HEK293T (cell line): ENCODE measurements at regions not wholly inside any gene's neighbourhood (a gene's known extent, or its start where the extent isn't known, plus 50 kb on each side); places are given as distances from the start of the nearest gene placed in this dataset.

Experiments
- CTCF ChIA-PET: fragments of 350-600 bp; formaldehyde crosslinking; extraction: SDS; loops from one replicate; lab custom pipeline; 2021; ENCODE audit warnings: antibody characterized with exemption, inconsistent platforms; lab: Yijun Ruan, JAX
- POLR2A ChIA-PET: fragments of 350-600 bp; formaldehyde crosslinking; extraction: SDS; loops from one replicate; lab custom pipeline; 2020; ENCODE audit warnings: antibody characterized with exemption, inconsistent platforms; lab: Yijun Ruan, JAX
- DNase-seq: peaks from one replicate; pipeline ENCODE4 v3.0.0; 2012; ENCODE audit warnings: mixed read lengths; ENCODE audit errors: extremely low spot score
- ARNT ChIP-seq: fragments of 450-650 bp; IDR thresholded peaks from 2 replicates; pipeline ENCODE4 v1.6.1; 2017; ENCODE audit warnings: mild to moderate bottlenecking
- BHLHE40 ChIP-seq: fragments of 450-650 bp; IDR thresholded peaks from 2 replicates; pipeline ENCODE4 v1.6.1; 2016; ENCODE audit warnings: mild to moderate bottlenecking, moderate library complexity, borderline replicate concordance
- CTBP1 ChIP-seq: fragments of 450-650 bp; IDR thresholded peaks from 2 replicates; pipeline ENCODE4 v1.6.1; 2016; ENCODE audit warnings: borderline replicate concordance
- ELF4 ChIP-seq: fragments of 450-650 bp; IDR thresholded peaks from 2 replicates; pipeline ENCODE4 v1.6.1; 2017; ENCODE audit warnings: antibody characterized with exemption
- FOXA1 ChIP-seq: fragments of 450-650 bp; IDR thresholded peaks from 2 replicates; pipeline ENCODE4 v1.6.1; 2016; ENCODE audit warnings: mild to moderate bottlenecking
- FOXK2 ChIP-seq: fragments of 450-650 bp; IDR thresholded peaks from 2 replicates; pipeline ENCODE4 v1.6.1; 2016; ENCODE audit warnings: mild to moderate bottlenecking
- FOXM1 ChIP-seq: fragments of 450-650 bp; IDR thresholded peaks from 2 replicates; pipeline ENCODE4 v1.6.1; 2017; ENCODE audit warnings: mild to moderate bottlenecking, borderline replicate concordance
- HDGF ChIP-seq: fragments of 450-650 bp; IDR thresholded peaks from 2 replicates; pipeline ENCODE4 v1.6.1; 2017; ENCODE audit warnings: antibody characterized with exemption, borderline replicate concordance
- L3MBTL2 ChIP-seq: fragments of 450-650 bp; conservative IDR thresholded peaks from 2 replicates; pipeline ENCODE4 v1.6.1; 2016; ENCODE audit warnings: mild to moderate bottlenecking
- LEF1 ChIP-seq: fragments of 450-650 bp; IDR thresholded peaks from 2 replicates; pipeline ENCODE4 v1.6.1; 2017; ENCODE audit warnings: mild to moderate bottlenecking, borderline replicate concordance
- NFRKB ChIP-seq: fragments of 450-650 bp; IDR thresholded peaks from 2 replicates; pipeline ENCODE4 v1.6.1; 2016; ENCODE audit warnings: mild to moderate bottlenecking, moderate library complexity
- PKNOX1 ChIP-seq: fragments of 450-650 bp; IDR thresholded peaks from 2 replicates; pipeline ENCODE4 v1.6.1; 2016
- SP1 ChIP-seq: fragments of 450-650 bp; IDR thresholded peaks from 2 replicates; pipeline ENCODE4 v1.6.1; 2017
- SUZ12 ChIP-seq: fragments of 450-650 bp; IDR thresholded peaks from 2 replicates; pipeline ENCODE4 v1.6.1; 2016; ENCODE audit warnings: mild to moderate bottlenecking
- TARDBP ChIP-seq: fragments of 450-650 bp; IDR thresholded peaks from 2 replicates; pipeline ENCODE4 v1.6.1; 2016
- ZNF384 ChIP-seq: fragments of 450-650 bp; IDR thresholded peaks from 2 replicates; pipeline ENCODE4 v1.6.1; 2016

GRCh38 chr21:23955135-23955843 is 1652.0 kb downstream of the MRPL39 start:
- ChIA-PET POLR2A (no interaction called here), CTCF (no interaction called here)
- no peak for DNase-seq
- TF ChIP-seq LEF1 (no peak), HDGF (no peak), ZNF384 (no peak), BHLHE40 (no peak), TARDBP (no peak), ARNT (no peak), NFRKB (no peak), L3MBTL2 (no peak), SUZ12 (no peak), ELF4 (no peak), CTBP1 (no peak)

- TF ChIP-seq CTBP1, result no peak
- no peak for TF ChIP-seq NFRKB
- no peak for TF ChIP-seq FOXM1
- TF ChIP-seq LEF1, result no peak
- TF ChIP-seq SUZ12, result no peak
- no peak for TF ChIP-seq FOXK2
- no peak for TF ChIP-seq ZNF384
- TF ChIP-seq ARNT, result no peak
- TF ChIP-seq TARDBP, result no peak
- no peak for TF ChIP-seq HDGF
- no peak for TF ChIP-seq FOXA1
- no peak for TF ChIP-seq BHLHE40
- TF ChIP-seq ELF4, result no peak
- no peak for TF ChIP-seq PKNOX1
- no peak for TF ChIP-seq L3MBTL2
- no peak for TF ChIP-seq SP1
- POLR2A ChIA-PET, result no interaction called here
- CTCF ChIA-PET, result no interaction called here
- DNase-seq, result no peak
Observed at GRCh38 chr21:23952269-23952668, 1655.0 kb downstream of the MRPL39 start.

GRCh38 chr21:23951251-23951650 is 1656.0 kb downstream of the MRPL39 start:
- no peak for TF ChIP-seq NFRKB
- POLR2A ChIA-PET, result no interaction called here
- CTCF ChIA-PET, result no interaction called here
- no peak for DNase-seq

- ChIA-PET POLR2A (no interaction called here), CTCF (no interaction called here)
- no peak for DNase-seq
- TF ChIP-seq SP1 (no peak), ARNT (no peak), L3MBTL2 (no peak), LEF1 (no peak), FOXK2 (no peak), PKNOX1 (no peak), FOXM1 (no peak), TARDBP (no peak), NFRKB (no peak), CTBP1 (no peak), SUZ12 (no peak), BHLHE40 (no peak), HDGF (no peak), FOXA1 (no peak), ZNF384 (no peak), ELF4 (no peak)
Observed at GRCh38 chr21:23950344-23950743, 1656.9 kb downstream of the MRPL39 start.

- ChIA-PET POLR2A (no interaction called here), CTCF (no interaction called here)
- no peak for TF ChIP-seq TARDBP
- TF ChIP-seq ARNT, result no peak
- TF ChIP-seq SUZ12, result no peak
- no peak for DNase-seq
Observed at GRCh38 chr21:23949493-23949892, 1657.8 kb downstream of the MRPL39 start.

- CTCF ChIA-PET, result no interaction called here
Observed at GRCh38 chr21:23939369-23940065, 1667.8 kb downstream of the MRPL39 start.

GRCh38 chr21:23936991-23937390 is 1670.3 kb downstream of the MRPL39 start:
- ChIA-PET CTCF (no interaction called here), POLR2A (no interaction called here)
- DNase-seq, result no peak
- no peak for TF ChIP-seq ZNF384
- TF ChIP-seq LEF1, result no peak
- TF ChIP-seq FOXK2, result no peak
- TF ChIP-seq L3MBTL2, result no peak

More at GRCh38 chr21:23939369-23940065, 1667.8 kb downstream of the MRPL39 start:
- DNase-seq, result no peak
- TF ChIP-seq FOXA1, result no peak
- TF ChIP-seq NFRKB, result no peak
- POLR2A ChIA-PET, result no interaction called here
